HG02840 (cell line): ENCODE measurements at regions not wholly inside any gene's neighbourhood (a gene's known extent, or its start where the extent isn't known, plus 50 kb on each side); places are given as distances from the start of the nearest gene placed in this dataset.
"Not testable (repeated sequence)": the region's sequence is repeated elsewhere in the genome, so short reads cannot be mapped to it uniquely, and the experiment has no call there.

Experiments
- ATAC-seq: cut with Tn5 transposase; IDR thresholded peaks from one replicate; pipeline ENCODE4 v1.9.1; 2021; ENCODE audit warnings: mild to moderate bottlenecking, moderate library complexity, moderate number of reproducible peaks; ENCODE audit not compliant: unreplicated experiment, low FRiP score

- not testable (repeated sequence) for ATAC-seq
Observed at GRCh38 chr2:156254637-156255067, 77.9 kb downstream of the NR4A2 start.

- no peak for ATAC-seq
Observed at GRCh38 chr2:156253765-156254164, 78.8 kb downstream of the NR4A2 start.

- no peak for ATAC-seq
Observed at GRCh38 chr2:156242874-156243273, 89.6 kb downstream of the NR4A2 start.

DNA sequence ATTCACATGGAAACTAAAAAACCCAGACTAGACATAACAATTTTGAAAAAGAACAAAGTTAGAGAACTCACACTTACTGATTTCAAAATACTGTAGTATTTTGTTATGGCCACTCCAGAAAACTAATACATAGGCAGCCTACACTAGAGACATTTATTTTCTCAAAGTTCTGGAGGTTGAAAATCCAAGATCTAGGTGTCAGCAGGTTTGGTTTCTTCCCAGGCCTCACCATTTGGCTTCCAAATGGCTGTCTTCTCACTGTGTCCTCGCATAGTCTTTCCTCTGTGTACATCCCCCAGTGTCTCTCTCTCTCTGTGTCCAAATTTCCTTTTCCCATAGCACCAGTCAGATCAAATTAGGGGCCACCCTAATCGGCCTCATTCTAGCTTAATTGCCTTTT, 95.0 kb downstream of the NR4A2 start:
- no peak for ATAC-seq

- no peak for ATAC-seq
Observed at GRCh38 chr2:156229724-156230362, 102.7 kb downstream of the NR4A2 start.

DNA sequence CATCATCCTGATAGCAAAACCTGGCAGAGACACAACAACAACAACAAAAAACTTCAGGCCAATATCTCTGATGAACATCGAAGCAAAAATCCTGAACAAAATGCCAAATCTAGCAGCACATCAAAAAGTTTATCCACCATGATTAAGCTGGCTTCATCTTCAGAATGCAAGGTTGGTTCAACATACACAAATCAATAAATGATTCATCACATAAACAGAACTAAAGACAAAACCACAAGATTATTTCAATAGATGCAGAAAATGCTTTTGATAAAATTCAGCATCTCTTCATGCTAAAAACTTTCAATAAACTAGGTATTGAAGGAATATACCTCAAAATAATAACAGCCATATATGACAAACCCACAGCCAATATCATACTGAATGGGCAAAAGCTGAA, 109.2 kb downstream of the NR4A2 start:
- ATAC-seq, result not testable (repeated sequence)

DNA sequence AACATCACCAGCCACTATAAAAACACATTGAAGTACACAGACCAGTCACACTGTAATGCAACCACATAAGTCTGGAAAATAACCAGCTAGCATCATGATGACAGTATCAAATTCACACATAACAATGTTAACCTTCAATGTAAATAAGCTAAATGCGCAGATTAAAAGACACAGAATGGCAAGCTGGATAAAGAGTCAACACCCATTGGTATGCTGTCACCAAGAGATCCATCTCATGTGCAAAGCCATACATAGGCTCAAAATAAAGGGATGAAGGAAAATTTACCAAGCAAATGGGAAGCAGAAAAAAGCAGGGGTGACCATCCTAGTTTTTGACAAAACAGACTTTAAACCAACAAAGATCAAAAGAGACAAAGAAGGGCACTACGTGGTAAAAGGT, 110.8 kb downstream of the NR4A2 start:
- no peak for ATAC-seq

DNA sequence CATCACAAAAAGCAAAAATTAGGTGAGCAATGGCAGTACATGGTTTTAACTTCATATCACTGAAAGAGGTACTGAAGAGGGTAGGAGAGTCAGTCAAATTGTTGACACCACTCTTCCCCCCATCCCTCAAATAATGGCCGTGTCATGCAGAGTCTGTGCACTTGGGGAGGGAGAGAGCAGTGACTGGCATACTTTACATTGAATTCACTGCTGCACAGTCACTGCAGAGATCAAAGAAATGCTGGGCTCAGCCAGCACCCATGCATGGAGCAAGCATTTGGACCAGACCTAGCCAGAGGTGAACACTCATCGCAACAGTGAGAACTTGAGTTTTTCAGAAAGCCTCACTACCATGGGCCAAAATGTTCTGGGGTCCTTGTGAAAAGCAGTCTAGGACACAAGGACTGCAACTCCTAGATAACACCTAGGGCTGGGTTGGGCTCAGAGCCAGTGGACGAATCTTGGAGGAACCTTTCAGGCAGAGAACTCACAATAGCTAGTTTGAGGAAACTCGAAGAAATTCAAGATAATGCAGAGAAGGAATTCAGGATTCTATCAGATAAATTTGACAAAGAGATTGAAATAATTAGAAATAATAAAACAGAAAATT, 112.9 kb downstream of the NR4A2 start:
- no peak for ATAC-seq

DNA sequence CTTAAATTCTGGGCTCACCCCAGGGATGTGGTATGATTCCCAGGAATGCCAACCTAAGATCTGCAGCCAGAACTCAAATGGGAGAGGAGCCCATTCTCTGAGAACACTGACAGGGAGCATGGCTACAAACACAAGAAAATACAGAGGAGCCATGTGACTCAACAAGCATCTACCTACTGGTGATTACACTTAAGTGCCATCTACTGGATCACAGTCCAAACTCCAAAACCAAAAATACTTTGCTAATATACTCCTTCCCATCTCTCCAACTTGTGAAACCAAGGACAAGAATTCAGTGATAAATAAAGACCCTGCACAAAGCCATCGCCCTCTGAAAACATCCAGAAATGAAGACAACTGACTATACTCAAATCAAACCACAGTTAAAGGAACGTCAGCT, 116.9 kb downstream of the NR4A2 start:
- no peak for ATAC-seq

- ATAC-seq, result no peak
Observed at GRCh38 chr2:156211318-156211717, 121.2 kb downstream of the NR4A2 start.

DNA sequence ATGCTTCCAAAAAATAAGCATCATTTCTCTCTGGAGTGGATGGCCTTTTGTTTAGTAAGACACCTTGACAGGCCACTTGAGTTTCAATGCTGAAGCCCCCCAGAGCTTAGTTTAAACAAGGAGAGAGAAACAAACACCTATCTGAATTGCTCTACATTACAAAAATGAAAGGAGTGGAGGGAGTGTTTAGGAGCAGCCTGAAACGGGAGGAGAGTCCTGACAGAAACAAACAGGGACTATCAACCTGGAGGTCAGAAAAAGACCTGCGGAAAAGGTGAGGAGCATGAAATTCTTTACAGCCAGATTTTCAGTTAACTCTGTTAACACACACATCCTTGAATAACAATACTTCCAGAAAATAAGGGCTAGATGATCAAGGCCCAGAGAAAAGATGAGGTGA, 126.2 kb downstream of the NR4A2 start:
- no peak for ATAC-seq

- ATAC-seq, result no peak
Observed at GRCh38 chr2:156199588-156199987, 132.9 kb downstream of the NR4A2 start.

- ATAC-seq, result no peak
Observed at GRCh38 chr2:156196031-156196430, 136.5 kb downstream of the NR4A2 start.

- no peak for ATAC-seq
Observed at GRCh38 chr2:156192468-156192867, 140.1 kb downstream of the NR4A2 start.

GRCh38 chr2:156191527-156191926, 141.0 kb downstream of the NR4A2 start:
- ATAC-seq, result no peak

DNA sequence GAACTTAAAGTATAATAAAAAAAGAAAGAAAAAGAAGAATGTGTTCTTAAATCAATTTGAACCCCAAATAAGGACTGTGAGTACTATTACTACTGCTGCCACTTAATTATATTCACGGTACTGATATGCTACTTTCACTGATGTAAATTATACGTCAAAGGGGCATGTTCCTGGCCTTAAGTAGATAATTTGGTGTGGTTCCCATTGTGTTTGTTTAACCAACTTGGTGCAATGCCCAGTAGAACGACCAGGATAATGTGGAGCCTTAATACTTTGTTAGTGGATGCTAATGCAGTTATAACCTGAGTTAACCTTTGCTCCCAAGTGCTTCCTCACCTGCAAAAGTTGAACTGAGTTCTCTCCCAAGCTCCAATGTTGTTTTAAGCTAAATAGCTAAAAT, 142.0 kb downstream of the NR4A2 start:
- ATAC-seq, result no peak

- no peak for ATAC-seq
Observed at GRCh38 chr2:156189584-156189983, 142.9 kb downstream of the NR4A2 start.

- ATAC-seq, result no peak
Observed at GRCh38 chr2:156189143-156189542, 143.4 kb downstream of the NR4A2 start.

- ATAC-seq, result no peak
Observed at GRCh38 chr2:156182132-156182531, 150.4 kb downstream of the NR4A2 start.

GRCh38 chr2:156181208-156181607, 151.3 kb downstream of the NR4A2 start:
- no peak for ATAC-seq

GRCh38 chr2:156177654-156178053, 154.9 kb downstream of the NR4A2 start:
- no peak for ATAC-seq

DNA sequence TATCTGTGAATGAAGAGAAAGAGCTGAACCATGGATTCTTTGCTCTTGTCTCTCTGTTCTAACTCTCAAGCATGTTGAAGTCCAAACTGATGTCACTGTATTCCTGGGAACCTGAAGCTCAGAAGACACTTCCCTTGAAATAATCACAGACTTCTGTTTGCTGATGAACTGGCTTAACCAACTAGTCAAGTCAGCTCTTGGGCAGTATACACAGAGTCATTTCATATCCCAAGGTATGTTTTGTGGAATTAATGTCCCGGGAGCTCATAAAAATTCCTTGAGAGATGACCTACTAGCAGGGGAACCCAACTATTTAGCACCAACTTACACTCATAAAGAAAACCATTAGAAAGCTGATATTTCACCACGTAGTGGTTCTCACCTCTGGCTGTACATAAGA, 156.6 kb downstream of the NR4A2 start:
- no peak for ATAC-seq
